ENCODE measurements at regions not wholly inside any gene's neighbourhood (a gene's known extent, or its start where the extent isn't known, plus 50 kb on each side); places are given as distances from the start of the nearest gene placed in this dataset.
"Not testable (repeated sequence)": the region's sequence is repeated elsewhere in the genome, so short reads cannot be mapped to it uniquely, and the experiment has no call there.

DNA sequence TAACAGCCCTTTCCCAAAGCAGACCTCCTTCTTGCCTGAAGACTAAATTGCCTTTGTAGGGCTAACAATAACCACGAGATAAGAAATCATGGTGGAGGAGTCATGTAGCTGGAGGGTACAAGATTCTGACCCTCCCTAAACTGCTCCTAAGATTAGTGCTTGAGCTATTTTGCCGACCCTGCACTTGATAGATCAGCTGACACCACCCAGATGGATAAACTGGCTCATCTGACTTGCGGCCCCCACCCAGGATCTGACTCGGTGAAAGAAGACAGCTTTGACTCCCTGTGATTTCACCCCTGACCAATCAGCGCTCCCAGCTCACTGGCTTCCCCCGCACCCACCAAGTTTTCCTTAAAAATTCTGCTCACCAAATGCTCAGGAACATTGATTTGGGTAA is 57.6 kb upstream of the UNC93A start:
- TF ChIP-seq, protein P1, sequence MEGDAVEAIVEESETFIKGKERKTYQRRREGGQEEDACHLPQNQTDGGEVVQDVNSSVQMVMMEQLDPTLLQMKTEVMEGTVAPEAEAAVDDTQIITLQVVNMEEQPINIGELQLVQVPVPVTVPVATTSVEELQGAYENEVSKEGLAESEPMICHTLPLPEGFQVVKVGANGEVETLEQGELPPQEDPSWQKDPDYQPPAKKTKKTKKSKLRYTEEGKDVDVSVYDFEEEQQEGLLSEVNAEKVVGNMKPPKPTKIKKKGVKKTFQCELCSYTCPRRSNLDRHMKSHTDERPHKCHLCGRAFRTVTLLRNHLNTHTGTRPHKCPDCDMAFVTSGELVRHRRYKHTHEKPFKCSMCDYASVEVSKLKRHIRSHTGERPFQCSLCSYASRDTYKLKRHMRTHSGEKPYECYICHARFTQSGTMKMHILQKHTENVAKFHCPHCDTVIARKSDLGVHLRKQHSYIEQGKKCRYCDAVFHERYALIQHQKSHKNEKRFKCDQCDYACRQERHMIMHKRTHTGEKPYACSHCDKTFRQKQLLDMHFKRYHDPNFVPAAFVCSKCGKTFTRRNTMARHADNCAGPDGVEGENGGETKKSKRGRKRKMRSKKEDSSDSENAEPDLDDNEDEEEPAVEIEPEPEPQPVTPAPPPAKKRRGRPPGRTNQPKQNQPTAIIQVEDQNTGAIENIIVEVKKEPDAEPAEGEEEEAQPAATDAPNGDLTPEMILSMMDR (IDR thresholded peaks at IDR 0.05; ENCODE audit: borderline replicate concordance, extremely low read depth, insufficient read depth) = no peak

DNA sequence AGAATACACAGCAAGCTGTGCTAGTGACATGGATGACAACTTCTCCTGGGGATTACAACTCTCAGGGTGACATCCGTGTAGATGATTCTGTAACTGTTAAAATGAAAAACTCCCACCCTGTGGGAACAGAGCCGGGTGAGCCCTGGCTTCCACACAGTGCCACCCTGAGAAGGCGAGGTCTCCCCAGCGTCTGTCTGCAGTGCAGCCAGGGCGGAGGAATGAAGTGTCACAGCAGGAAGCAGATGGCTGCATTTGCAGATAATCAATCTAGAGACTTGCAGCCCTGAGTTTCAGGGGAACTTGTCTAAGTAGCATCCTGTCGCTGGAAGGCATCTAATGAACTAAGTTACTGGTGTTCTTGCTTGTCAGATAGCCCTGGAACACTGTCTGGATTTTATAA is 56.5 kb upstream of the UNC93A start:
- intact Hi-C loops (cut with DNase I); H3K9me3 ChIP-seq (ENCODE audit: control insufficient read depth in 2 of 3, insufficient read depth in 1 of 3, low read length in 3 of 3); H3K4me1 ChIP-seq (ENCODE audit: control insufficient read depth in 2 of 3, insufficient read depth in 2 of 3, low read depth in 1 of 3, low read length in 3 of 3); H3K27ac ChIP-seq (ENCODE audit: low read depth in 2 of 2, low read length in 2 of 2); FAIRE-seq; H3K36me3 ChIP-seq (ENCODE audit: control insufficient read depth in 2 of 3, insufficient read depth in 3 of 3, low read length in 3 of 3); DNase-seq; H3K27me3 ChIP-seq (ENCODE audit: control insufficient read depth, insufficient read depth, low read length); H3K4me3 ChIP-seq (ENCODE audit: low read length in 3 of 3); H3K9ac ChIP-seq (ENCODE audit: low read length in 3 of 3): not testable (repeated sequence)

More for the DNA sequence above, 57.6 kb upstream of the UNC93A start:
- Histone ChIP-seq H3K4me1 (ENCODE audit: control insufficient read depth in 2 of 3, insufficient read depth in 2 of 3, low read depth in 1 of 3, low read length in 3 of 3) (no peaks in the 10 kb centered on the region), H3K9ac (ENCODE audit: low read length in 3 of 3) (no peak overlapping the region), H3K27me3 (ENCODE audit: control insufficient read depth, insufficient read depth, low read length) (no peaks in the 10 kb centered on the region), H3K9me3 (ENCODE audit: control insufficient read depth in 2 of 3, insufficient read depth in 1 of 3, low read length in 3 of 3) (no peaks in the 10 kb centered on the region), H3K36me3 (ENCODE audit: control insufficient read depth in 2 of 3, insufficient read depth in 3 of 3, low read length in 3 of 3) (no peaks in the 10 kb centered on the region), H3K4me3 (ENCODE audit: low read length in 3 of 3) (no peak overlapping the region), H3K27ac (ENCODE audit: low read depth in 2 of 2, low read length in 2 of 2) (no peak overlapping the region)
- DNase-seq (no peak), FAIRE-seq (no peak)
- intact Hi-C loops (cut with DNase I) = no loop called here

DNA sequence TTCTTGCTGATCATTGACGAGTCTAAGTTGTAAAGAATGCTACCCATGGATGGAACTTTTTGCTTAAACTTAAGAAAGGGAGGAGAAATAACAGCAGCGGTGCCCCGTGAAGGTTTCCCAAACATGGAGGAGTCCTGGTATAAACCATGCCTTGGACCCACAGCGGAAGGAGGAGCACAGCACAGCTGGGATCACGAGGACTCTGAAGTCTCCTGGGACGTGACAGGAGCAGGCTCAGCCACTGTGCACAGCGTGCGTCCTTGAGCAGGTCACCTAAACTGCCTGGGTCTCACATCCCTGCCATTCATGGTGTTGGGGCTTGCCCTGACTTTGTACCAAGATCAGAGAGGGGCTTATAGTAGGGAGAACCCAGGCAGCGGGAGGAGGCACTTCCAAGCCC is 56.1 kb upstream of the UNC93A start:
- Histone ChIP-seq H3K4me1 (ENCODE audit: control insufficient read depth in 2 of 3, insufficient read depth in 2 of 3, low read depth in 1 of 3, low read length in 3 of 3) (no peaks in the 10 kb centered on the region), H3K4me3 (ENCODE audit: low read length in 3 of 3) (no peak overlapping the region), H3K36me3 (ENCODE audit: control insufficient read depth in 2 of 3, insufficient read depth in 3 of 3, low read length in 3 of 3) (no peaks in the 10 kb centered on the region), H3K9me3 (ENCODE audit: control insufficient read depth in 2 of 3, insufficient read depth in 1 of 3, low read length in 3 of 3) (no peaks in the 10 kb centered on the region), H3K27me3 (ENCODE audit: control insufficient read depth, insufficient read depth, low read length) (no peaks in the 10 kb centered on the region), H3K27ac (ENCODE audit: low read depth in 2 of 2, low read length in 2 of 2) (no peak overlapping the region), H3K9ac (ENCODE audit: low read length in 3 of 3) (no peak overlapping the region)
- TF ChIP-seq, protein P1 (IDR thresholded peaks at IDR 0.05; ENCODE audit: borderline replicate concordance, extremely low read depth, insufficient read depth) = no peak
- no peak for FAIRE-seq
- intact Hi-C loops (cut with DNase I) = no loop called here
- no peak for DNase-seq

DNA sequence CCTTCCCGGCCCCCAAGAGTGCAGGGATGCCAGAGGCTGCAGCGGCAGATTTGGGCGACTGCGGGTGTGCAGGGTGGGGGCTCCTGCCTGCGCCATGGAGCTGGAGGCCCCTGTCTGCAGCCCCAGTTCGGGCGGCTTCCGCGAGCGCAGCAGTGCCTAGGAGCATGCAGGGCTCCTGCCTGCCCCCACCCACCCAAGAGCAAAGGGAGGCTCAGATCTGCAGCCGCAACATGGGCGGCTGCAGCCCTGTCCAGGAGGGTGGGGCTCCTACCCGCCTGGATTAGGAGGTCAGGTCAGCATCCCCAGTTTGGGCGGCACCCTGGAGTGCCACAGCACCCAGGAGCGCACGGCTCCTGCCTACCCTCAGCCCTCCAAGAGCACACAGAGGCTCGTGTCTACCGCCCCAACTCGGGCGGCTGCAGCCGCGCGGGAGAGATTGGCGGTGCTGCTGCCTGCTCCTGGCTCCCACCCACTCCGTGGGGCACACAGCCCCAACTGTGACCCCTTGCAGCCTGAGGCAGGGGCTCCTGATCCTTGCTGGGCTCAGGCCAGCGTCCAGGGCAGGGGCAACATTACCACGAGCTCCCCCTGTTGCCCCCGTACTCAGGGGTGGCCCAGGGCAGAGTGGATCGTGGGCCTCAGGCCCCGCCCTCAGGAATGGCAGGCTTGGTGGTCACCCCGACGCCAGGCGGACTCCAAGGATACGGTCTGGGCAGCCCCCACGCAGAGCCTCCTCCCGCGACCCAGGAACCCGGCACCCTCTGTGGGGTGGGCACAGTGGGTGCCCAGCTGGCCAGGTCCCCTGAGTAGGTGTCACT is 55.5 kb upstream of the UNC93A start:
- Histone ChIP-seq H3K27me3 (ENCODE audit: control insufficient read depth, insufficient read depth, low read length) (no peaks in the 10 kb centered on the region), H3K36me3 (ENCODE audit: control insufficient read depth in 2 of 3, insufficient read depth in 3 of 3, low read length in 3 of 3) (no peaks in the 10 kb centered on the region), H3K4me1 (ENCODE audit: control insufficient read depth in 2 of 3, insufficient read depth in 2 of 3, low read depth in 1 of 3, low read length in 3 of 3) (no peaks in the 10 kb centered on the region), H3K9ac (ENCODE audit: low read length in 3 of 3) (no peak overlapping the region), H3K4me3 (ENCODE audit: low read length in 3 of 3) (no peak overlapping the region), H3K27ac (ENCODE audit: low read depth in 2 of 2, low read length in 2 of 2) (no peak overlapping the region), H3K9me3 (ENCODE audit: control insufficient read depth in 2 of 3, insufficient read depth in 1 of 3, low read length in 3 of 3) (no peaks in the 10 kb centered on the region)
- FAIRE-seq (no peak), DNase-seq (no peak)
- intact Hi-C loops (cut with DNase I) = no loop called here
- TF ChIP-seq, protein P1 (IDR thresholded peaks at IDR 0.05; ENCODE audit: borderline replicate concordance, extremely low read depth, insufficient read depth) = no peak

Measured in kidney (tissue), 13 donors.